ENCODE measurements at regions not wholly inside any gene's neighbourhood (a gene's known extent, or its start where the extent isn't known, plus 50 kb on each side); places are given as distances from the start of the nearest gene placed in this dataset.

DNA sequence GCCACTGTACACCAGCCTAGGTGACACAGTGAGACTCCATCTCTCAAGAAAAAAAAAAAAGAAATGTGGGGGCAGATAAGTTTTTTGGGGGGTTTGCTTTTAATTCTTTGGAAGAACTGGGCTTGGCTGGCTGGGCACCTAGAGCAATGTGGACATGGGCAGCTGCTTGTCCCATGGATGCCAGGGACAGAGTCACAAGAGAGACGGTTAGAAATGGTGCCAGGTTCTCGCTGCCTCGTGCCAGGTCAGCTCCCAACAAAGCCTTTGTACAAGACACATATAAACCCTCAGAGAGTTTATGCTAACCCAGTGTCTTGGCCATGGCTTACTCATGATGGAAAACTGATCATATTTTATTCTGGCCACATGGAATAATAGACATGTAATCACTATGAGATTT, 76.2 kb upstream of the ESR1 start:
- Histone ChIP-seq H3K4me1 (no peaks in the 10 kb centered on the region), H3K9me3 (no peaks in the 10 kb centered on the region), H3K4me3 (ENCODE audit: low read depth, low read length) (no peak overlapping the region), H3K36me3 (ENCODE audit: control insufficient read depth, insufficient read depth, low read length) (no peaks in the 10 kb centered on the region), H3K27me3 (replicated peaks; ENCODE audit: control insufficient read depth, insufficient read depth, low read length) (no peaks in the 10 kb centered on the region)
- no TSS peak for BruUV-seq (replicated peaks)
- POLR2A ChIA-PET: no interaction called here
- no peaks in the 10 kb centered on the region for H3K9me3 Mint-ChIP-seq (ENCODE audit: unreplicated experiment)
- no peaks in the 10 kb centered on the region for H3K4me1 Mint-ChIP-seq (ENCODE audit: low read depth, unreplicated experiment)
- H3K27ac Mint-ChIP-seq (ENCODE audit: unreplicated experiment): no peak overlapping the region
- TF ChIP-seq, protein P1, sequence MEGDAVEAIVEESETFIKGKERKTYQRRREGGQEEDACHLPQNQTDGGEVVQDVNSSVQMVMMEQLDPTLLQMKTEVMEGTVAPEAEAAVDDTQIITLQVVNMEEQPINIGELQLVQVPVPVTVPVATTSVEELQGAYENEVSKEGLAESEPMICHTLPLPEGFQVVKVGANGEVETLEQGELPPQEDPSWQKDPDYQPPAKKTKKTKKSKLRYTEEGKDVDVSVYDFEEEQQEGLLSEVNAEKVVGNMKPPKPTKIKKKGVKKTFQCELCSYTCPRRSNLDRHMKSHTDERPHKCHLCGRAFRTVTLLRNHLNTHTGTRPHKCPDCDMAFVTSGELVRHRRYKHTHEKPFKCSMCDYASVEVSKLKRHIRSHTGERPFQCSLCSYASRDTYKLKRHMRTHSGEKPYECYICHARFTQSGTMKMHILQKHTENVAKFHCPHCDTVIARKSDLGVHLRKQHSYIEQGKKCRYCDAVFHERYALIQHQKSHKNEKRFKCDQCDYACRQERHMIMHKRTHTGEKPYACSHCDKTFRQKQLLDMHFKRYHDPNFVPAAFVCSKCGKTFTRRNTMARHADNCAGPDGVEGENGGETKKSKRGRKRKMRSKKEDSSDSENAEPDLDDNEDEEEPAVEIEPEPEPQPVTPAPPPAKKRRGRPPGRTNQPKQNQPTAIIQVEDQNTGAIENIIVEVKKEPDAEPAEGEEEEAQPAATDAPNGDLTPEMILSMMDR (IDR thresholded peaks at IDR 0.05; ENCODE audit: insufficient read depth in 1 of 2, low read depth in 1 of 2, low read length in 1 of 2, severe bottlenecking in 1 of 2, unreplicated experiment in 1 of 2): no peak
- H3K36me3 Mint-ChIP-seq (ENCODE audit: insufficient read depth, unreplicated experiment): no peaks in the 10 kb centered on the region
- intact Hi-C loops (cut with micrococcal nuclease; ENCODE audit: unreplicated experiment): no loop called here
- no peaks in the 10 kb centered on the region for H3K27me3 Mint-ChIP-seq (ENCODE audit: insufficient read depth, unreplicated experiment)
- no peak overlapping the region for H3K4me3 Mint-ChIP-seq (ENCODE audit: unreplicated experiment)
- no peak for DNase-seq
- CTCF ChIA-PET: interaction anchor here (0.7 kb wide), 1 partner anchor 88 kb away, joined by 4 read pairs; no protein-coding TSS in a partner anchor

DNA sequence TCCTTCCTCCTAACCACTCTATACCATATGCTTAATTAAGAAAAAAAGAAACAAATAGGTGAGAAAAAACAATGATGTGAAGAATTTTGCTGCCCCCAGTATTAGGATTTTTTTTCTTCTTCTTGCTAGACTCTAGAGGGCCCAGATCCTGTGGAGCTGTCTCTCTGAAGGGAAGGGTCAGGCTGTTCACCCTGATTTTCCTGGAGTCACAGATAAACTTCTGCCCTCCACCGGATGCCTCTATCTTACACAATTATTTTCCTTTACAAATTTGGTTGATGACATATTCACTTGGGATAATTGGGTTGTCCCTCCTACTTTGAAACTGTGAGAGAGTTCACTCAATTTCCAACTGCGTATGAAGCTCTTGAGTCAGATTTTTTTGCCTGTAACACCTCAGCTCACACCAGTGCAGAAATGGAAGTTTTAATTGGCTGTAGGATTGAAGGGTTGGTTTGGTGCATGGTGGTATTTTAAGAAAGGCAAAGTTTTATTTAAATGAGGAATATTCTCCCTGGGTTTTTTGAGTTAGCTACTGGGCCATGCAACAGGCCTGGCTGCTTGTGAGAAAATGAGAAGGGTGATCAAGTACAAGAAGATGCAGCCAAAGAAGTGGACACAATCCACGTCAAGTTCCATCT, 73.7 kb upstream of the ESR1 start:
- CTCF ChIA-PET: no interaction called here
- no peaks in the 10 kb centered on the region for H3K36me3 Mint-ChIP-seq (ENCODE audit: insufficient read depth, unreplicated experiment)
- TF ChIP-seq, protein P1 (IDR thresholded peaks at IDR 0.05; ENCODE audit: insufficient read depth in 1 of 2, low read depth in 1 of 2, low read length in 1 of 2, severe bottlenecking in 1 of 2, unreplicated experiment in 1 of 2): no peak
- no peak for DNase-seq
- H3K36me3 ChIP-seq (ENCODE audit: control insufficient read depth, insufficient read depth, low read length): no peaks in the 10 kb centered on the region
- POLR2A ChIA-PET: no interaction called here
- no peak overlapping the region for H3K4me3 ChIP-seq (ENCODE audit: low read depth, low read length)
- H3K27me3 ChIP-seq (replicated peaks; ENCODE audit: control insufficient read depth, insufficient read depth, low read length): no peaks in the 10 kb centered on the region
- BruUV-seq (replicated peaks): no TSS peak
- no peaks in the 10 kb centered on the region for H3K9me3 Mint-ChIP-seq (ENCODE audit: unreplicated experiment)
- H3K9me3 ChIP-seq: no peaks in the 10 kb centered on the region
- H3K4me1 ChIP-seq: no peaks in the 10 kb centered on the region
- no peaks in the 10 kb centered on the region for H3K4me1 Mint-ChIP-seq (ENCODE audit: low read depth, unreplicated experiment)
- H3K4me3 Mint-ChIP-seq (ENCODE audit: unreplicated experiment): no peak overlapping the region
- no peak overlapping the region for H3K27ac Mint-ChIP-seq (ENCODE audit: unreplicated experiment)
- intact Hi-C loops (cut with micrococcal nuclease; ENCODE audit: unreplicated experiment): no loop called here
- no peaks in the 10 kb centered on the region for H3K27me3 Mint-ChIP-seq (ENCODE audit: insufficient read depth, unreplicated experiment)

DNA sequence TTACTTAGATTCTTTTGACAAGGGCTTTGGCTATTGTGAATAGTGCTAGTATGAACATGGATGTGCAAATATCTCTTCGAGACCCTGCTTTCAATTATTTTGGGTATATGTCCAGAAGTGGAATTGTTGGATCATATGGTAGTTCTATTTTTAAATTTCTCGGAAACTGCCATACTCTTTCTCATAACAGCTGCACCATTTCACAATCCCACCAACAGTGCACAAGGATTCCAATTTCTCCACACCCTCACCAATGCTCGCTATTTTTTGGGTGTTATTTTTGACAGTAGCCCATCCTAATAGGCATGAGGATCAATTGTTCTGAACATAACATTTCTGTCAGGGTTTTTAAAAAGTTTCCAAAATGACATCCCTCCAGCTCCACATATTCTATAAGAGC, 69.2 kb upstream of the ESR1 start:
- Histone ChIP-seq H3K4me3 (ENCODE audit: low read depth, low read length) (no peak overlapping the region), H3K9me3 (no peaks in the 10 kb centered on the region), H3K36me3 (ENCODE audit: control insufficient read depth, insufficient read depth, low read length) (no peaks in the 10 kb centered on the region), H3K4me1 (no peaks in the 10 kb centered on the region), H3K27me3 (replicated peaks; ENCODE audit: control insufficient read depth, insufficient read depth, low read length) (no peaks in the 10 kb centered on the region)
- no peaks in the 10 kb centered on the region for H3K4me1 Mint-ChIP-seq (ENCODE audit: low read depth, unreplicated experiment)
- H3K4me3 Mint-ChIP-seq (ENCODE audit: unreplicated experiment): no peak overlapping the region
- ChIA-PET CTCF (interaction anchor here (0.7 kb wide), 1 partner anchor 308 kb away, joined by 3 read pairs; no protein-coding TSS in a partner anchor), POLR2A (no interaction called here)
- H3K36me3 Mint-ChIP-seq (ENCODE audit: insufficient read depth, unreplicated experiment): no peaks in the 10 kb centered on the region
- TF ChIP-seq, protein P1 (IDR thresholded peaks at IDR 0.05; ENCODE audit: insufficient read depth in 1 of 2, low read depth in 1 of 2, low read length in 1 of 2, severe bottlenecking in 1 of 2, unreplicated experiment in 1 of 2): no peak
- intact Hi-C loops (cut with micrococcal nuclease; ENCODE audit: unreplicated experiment): no loop called here
- H3K9me3 Mint-ChIP-seq (ENCODE audit: unreplicated experiment): no peaks in the 10 kb centered on the region
- no TSS peak for BruUV-seq (replicated peaks)
- no peak overlapping the region for H3K27ac Mint-ChIP-seq (ENCODE audit: unreplicated experiment)
- DNase-seq: no peak
- no peaks in the 10 kb centered on the region for H3K27me3 Mint-ChIP-seq (ENCODE audit: insufficient read depth, unreplicated experiment)
